Pons (tissue), 1 donor: ENCODE measurements at regions not wholly inside any gene's neighbourhood (a gene's known extent, or its start where the extent isn't known, plus 50 kb on each side); places are given as distances from the start of the nearest gene placed in this dataset.
"Not testable (repeated sequence)": the region's sequence is repeated elsewhere in the genome, so short reads cannot be mapped to it uniquely, and the experiment has no call there.

Experiments used
- DNase-seq: peaks from one replicate; pipeline ENCODE4 v3.0.0-alpha.2; 2016; ENCODE audit warnings: low spot score

GRCh38 chr6:164072240-164072666 is 657.7 kb downstream of the QKI start:
- no peak for DNase-seq

- DNase-seq: peak; percentile 58
Measured at GRCh38 chr6:164069350-164069990, 655.0 kb downstream of the QKI start.

GRCh38 chr6:164068527-164068926 is 654.0 kb downstream of the QKI start:
- no peak for DNase-seq

- no peak for DNase-seq
Measured at GRCh38 chr6:164066766-164067165, 652.2 kb downstream of the QKI start.

GRCh38 chr6:164066335-164066734 is 651.8 kb downstream of the QKI start:
- no peak for DNase-seq

- DNase-seq: no peak
Measured at GRCh38 chr6:164063346-164063745, 648.8 kb downstream of the QKI start.

GRCh38 chr6:164062872-164063271 is 648.4 kb downstream of the QKI start:
- no peak for DNase-seq

GRCh38 chr6:164057876-164058275 is 643.4 kb downstream of the QKI start:
- DNase-seq: no peak

GRCh38 chr6:164051427-164051826 is 636.9 kb downstream of the QKI start:
- no peak for DNase-seq

GRCh38 chr6:164049517-164049988 is 635.0 kb downstream of the QKI start:
- DNase-seq: no peak

GRCh38 chr6:164048840-164049516 is 634.5 kb downstream of the QKI start:
- no peak for DNase-seq

GRCh38 chr6:164045082-164045481 is 630.6 kb downstream of the QKI start:
- no peak for DNase-seq

- DNase-seq: not testable (repeated sequence)
Measured at GRCh38 chr6:164043656-164044055, 629.1 kb downstream of the QKI start.

GRCh38 chr6:164042212-164042611 is 627.7 kb downstream of the QKI start:
- DNase-seq: no peak

- no peak for DNase-seq
Measured at GRCh38 chr6:164040994-164041393, 626.5 kb downstream of the QKI start.

- no peak for DNase-seq
Measured at GRCh38 chr6:164039954-164040375, 625.4 kb downstream of the QKI start.

GRCh38 chr6:164037171-164037870 is 622.8 kb downstream of the QKI start:
- DNase-seq: no peak

- no peak for DNase-seq
Measured at GRCh38 chr6:164035900-164036485, 621.5 kb downstream of the QKI start.

GRCh38 chr6:164034602-164035140 is 620.2 kb downstream of the QKI start:
- no peak for DNase-seq

- DNase-seq: no peak
Measured at GRCh38 chr6:164025180-164025579, 610.7 kb downstream of the QKI start.

GRCh38 chr6:164023535-164023934 is 609.0 kb downstream of the QKI start:
- no peak for DNase-seq

GRCh38 chr6:164022632-164023031 is 608.1 kb downstream of the QKI start:
- DNase-seq: no peak
